ENCODE measurements at regions not wholly inside any gene's neighbourhood (a gene's known extent, or its start where the extent isn't known, plus 50 kb on each side); places are given as distances from the start of the nearest gene placed in this dataset.

DNA sequence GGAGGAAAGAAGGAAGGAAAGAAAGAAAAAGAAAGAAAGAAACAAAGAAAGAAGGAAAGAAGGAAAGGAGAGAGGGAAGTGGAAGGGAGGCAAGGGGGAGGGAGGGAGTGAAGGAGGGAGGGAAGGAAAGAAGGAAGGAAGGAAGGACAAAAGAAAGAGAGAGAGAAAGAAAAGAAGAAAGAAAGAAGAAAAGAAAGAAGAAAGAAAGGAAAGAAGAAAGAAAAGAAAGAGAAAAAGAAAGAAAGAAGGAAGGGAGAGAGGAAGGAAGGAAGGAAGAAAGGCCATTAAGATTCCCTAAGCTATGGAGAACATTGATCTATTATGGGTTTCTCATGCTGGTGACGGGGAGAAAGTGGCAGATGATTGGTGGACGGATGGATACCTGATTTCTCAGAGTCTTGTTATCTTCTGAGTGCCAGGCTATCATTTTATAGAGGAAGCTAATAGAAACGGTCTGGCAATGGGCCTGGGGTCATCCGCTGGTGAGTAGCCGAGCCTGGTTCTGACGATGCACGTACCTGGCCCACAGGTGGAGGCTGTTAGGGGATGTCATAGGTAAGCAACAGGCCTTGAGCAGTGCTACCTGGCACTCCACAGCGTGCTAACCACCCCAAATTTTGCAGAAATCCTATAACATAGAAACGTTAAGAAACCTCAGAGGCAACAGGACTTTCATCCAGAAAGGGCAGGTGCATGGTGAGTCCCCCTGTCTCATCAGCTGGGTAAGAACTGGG is 142.9 kb downstream of the SHOX start:
- Histone ChIP-seq H3K27me3 (ENCODE audit: insufficient read depth in 3 of 3, low read length in 2 of 3) (no peaks in the 10 kb centered on the region), H3K4me3 (no peak overlapping the region), H3K9me3 (no peaks in the 10 kb centered on the region), H3K36me3 (ENCODE audit: insufficient read depth in 1 of 2, low read depth in 1 of 2) (no peaks in the 10 kb centered on the region), H3K4me1 (no peaks in the 10 kb centered on the region), H3K27ac (no peak overlapping the region)
- DNase-seq (no peak), ATAC-seq (no peak)
- intact Hi-C loops (cut with DNase I) = no loop called here
- 74 to 78% (median 75%) methylated on average over 9 of the region's 9 CpGs for WGBS, 3 donors
- TF ChIP-seq CTCF (IDR thresholded peaks at IDR 0.05) = no peak

- no peaks in the 10 kb centered on the region for H3K9me3 ChIP-seq
- H3K27ac ChIP-seq = no peak overlapping the region
- H3K4me3 ChIP-seq = no peak overlapping the region
- WGBS, 3 donors = 71 to 79% (median 75%) methylated on average over 6 of the region's 6 CpGs
- intact Hi-C loops (cut with DNase I) = no loop called here
- no peak for ATAC-seq
- no peaks in the 10 kb centered on the region for H3K36me3 ChIP-seq (ENCODE audit: insufficient read depth in 1 of 2, low read depth in 1 of 2)
- no peaks in the 10 kb centered on the region for H3K4me1 ChIP-seq
- TF ChIP-seq CTCF (IDR thresholded peaks at IDR 0.05) = no peak
- no peak for DNase-seq
- no peaks in the 10 kb centered on the region for H3K27me3 ChIP-seq (ENCODE audit: insufficient read depth in 3 of 3, low read length in 2 of 3)
Observed at GRCh38 chrX:771536-771935, 140.9 kb downstream of the SHOX start.

DNA sequence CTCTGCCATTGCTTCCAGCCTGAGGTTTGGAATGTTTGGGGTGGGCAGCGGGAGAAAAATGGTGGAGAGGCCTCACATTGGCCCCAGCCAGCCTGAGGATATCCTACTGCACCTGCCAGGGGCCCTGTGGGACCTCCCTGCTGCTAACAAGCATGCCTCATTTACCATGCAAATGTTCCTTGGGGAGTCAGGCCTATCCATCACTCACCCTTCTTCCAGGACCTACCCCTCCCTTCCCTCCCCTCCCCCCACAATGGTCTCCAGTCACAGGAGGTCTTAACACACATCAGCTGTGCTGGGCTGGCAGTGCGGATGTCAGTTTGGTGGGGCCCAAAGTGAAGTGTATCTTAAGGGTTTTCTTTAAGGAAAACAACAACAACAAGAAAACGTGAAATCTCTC is 139.2 kb downstream of the SHOX start:
- TF ChIP-seq CTCF (IDR thresholded peaks at IDR 0.05) = no peak

DNA sequence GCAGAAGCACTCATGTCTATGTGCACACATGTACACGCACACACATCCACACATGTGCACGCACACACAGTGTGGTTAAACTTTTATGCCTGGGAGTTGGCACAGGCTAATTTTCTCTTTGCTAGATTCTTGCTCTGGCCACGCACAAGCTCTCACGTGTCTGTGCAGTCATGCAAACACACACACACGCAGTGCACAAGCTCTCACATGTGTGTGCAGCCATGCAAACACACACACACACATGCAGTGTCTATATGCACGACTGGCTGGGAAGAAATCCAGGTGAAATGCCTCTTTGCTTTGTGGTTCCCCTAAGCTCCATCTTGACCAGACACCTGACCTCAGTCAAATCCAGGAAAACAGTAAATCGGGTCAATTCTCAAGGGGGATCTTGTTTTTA is 138.0 kb downstream of the SHOX start:
- WGBS, 3 donors = 61 to 79% (median 74%) methylated on average over 7 of the region's 7 CpGs
- intact Hi-C loops (cut with DNase I) = no loop called here
- Histone ChIP-seq H3K27me3 (ENCODE audit: insufficient read depth in 3 of 3, low read length in 2 of 3) (no peaks in the 10 kb centered on the region), H3K4me1 (no peaks in the 10 kb centered on the region), H3K4me3 (no peak overlapping the region), H3K36me3 (ENCODE audit: insufficient read depth in 1 of 2, low read depth in 1 of 2) (no peaks in the 10 kb centered on the region), H3K9me3 (no peaks in the 10 kb centered on the region), H3K27ac (no peak overlapping the region)
- no peak for DNase-seq
- ATAC-seq = no peak
- TF ChIP-seq CTCF (IDR thresholded peaks at IDR 0.05) = no peak

More for the DNA sequence above, 139.2 kb downstream of the SHOX start:
- no peaks in the 10 kb centered on the region for H3K36me3 ChIP-seq (ENCODE audit: insufficient read depth in 1 of 2, low read depth in 1 of 2)
- no peak for ATAC-seq
- H3K4me3 ChIP-seq = no peak overlapping the region
- WGBS, 3 donors = 2 to 27% (median 22%) methylated on average over 3 of the region's 3 CpGs
- DNase-seq = no peak
- intact Hi-C loops (cut with DNase I) = no loop called here
- H3K4me1 ChIP-seq = no peaks in the 10 kb centered on the region
- H3K27me3 ChIP-seq (ENCODE audit: insufficient read depth in 3 of 3, low read length in 2 of 3) = no peaks in the 10 kb centered on the region
- no peak overlapping the region for H3K27ac ChIP-seq
- no peaks in the 10 kb centered on the region for H3K9me3 ChIP-seq

GRCh38 chrX:758917-759316 is 128.3 kb downstream of the SHOX start:
- WGBS, 3 donors = 80 to 86% (median 82%) methylated on average over 6 of the region's 6 CpGs
- no peak overlapping the region for H3K4me3 ChIP-seq
- TF ChIP-seq CTCF (IDR thresholded peaks at IDR 0.05) = no peak
- no peak overlapping the region for H3K27ac ChIP-seq
- ATAC-seq = no peak
- no peaks in the 10 kb centered on the region for H3K36me3 ChIP-seq (ENCODE audit: insufficient read depth in 1 of 2, low read depth in 1 of 2)
- no peak for DNase-seq
- no peaks in the 10 kb centered on the region for H3K4me1 ChIP-seq
- intact Hi-C loops (cut with DNase I) = no loop called here
- peaks cover 0 to 5% (median 0%) of the 10 kb centered on the region in 3 donors for H3K27me3 ChIP-seq (ENCODE audit: insufficient read depth in 3 of 3, low read length in 2 of 3)
- no peaks in the 10 kb centered on the region for H3K9me3 ChIP-seq
